GM23338 (cell line): ENCODE measurements at regions not wholly inside any gene's neighbourhood (a gene's known extent, or its start where the extent isn't known, plus 50 kb on each side); places are given as distances from the start of the nearest gene placed in this dataset.
"Not testable (repeated sequence)": the region's sequence is repeated elsewhere in the genome, so short reads cannot be mapped to it uniquely, and the experiment has no call there.

Experiments
- ATAC-seq: fragments of 200-7000 bp; cut with Tn5 transposase; 3 replicates; pipeline ENCODE4 v1.9.1; 2020
- DNase-seq: peaks from one replicate; pipeline ENCODE4 v3.0.0-alpha.2; 2015; ENCODE audit warnings: low spot score
- H2AFZ ChIP-seq: fragments of 200-600 bp; sonication (generic); 2 replicates; pipeline ENCODE4 v1.8.0; 2016; ENCODE audit warnings: antibody characterized with exemption, mild to moderate bottlenecking, moderate library complexity
- H3F3A ChIP-seq: fragments of 200-600 bp; sonication (generic); replicated peaks from 2 replicates; pipeline ENCODE4 v1.8.0; 2017; ENCODE audit warnings: antibody characterized with exemption, mixed run types, low read depth
- H3K27ac ChIP-seq: fragments of 200-600 bp; sonication (generic); 2 replicates; pipeline ENCODE4 v1.6.1; 2016; ENCODE audit warnings: low read depth
- H3K27me3 ChIP-seq: fragments of 200-600 bp; sonication (generic); 2 replicates; pipeline ENCODE4 v1.8.0; 2016; ENCODE audit warnings: mild to moderate bottlenecking, mixed run types, moderate library complexity; ENCODE audit not compliant: insufficient read depth
- H3K36me3 ChIP-seq: fragments of 200-600 bp; sonication (generic); 2 replicates; pipeline ENCODE4 v1.8.0; 2016; ENCODE audit warnings: mild to moderate bottlenecking; ENCODE audit not compliant: insufficient read depth
- H3K4me1 ChIP-seq: fragments of 200-600 bp; sonication (generic); 2 replicates; pipeline ENCODE4 v1.8.0; 2016; ENCODE audit warnings: mild to moderate bottlenecking, moderate library complexity; ENCODE audit not compliant: insufficient read depth
- H3K4me2 ChIP-seq: fragments of 200-600 bp; sonication (generic); 2 replicates; pipeline ENCODE4 v1.7.1; 2017; ENCODE audit warnings: mixed run types
- H3K4me3 ChIP-seq: fragments of 200-600 bp; sonication (generic); 2 replicates; pipeline ENCODE4 v1.6.1; 2016; ENCODE audit warnings: mixed run types
- H3K79me2 ChIP-seq: fragments of 200-600 bp; sonication (generic); replicated peaks from 2 replicates; pipeline ENCODE4 v1.8.0; 2017; ENCODE audit warnings: mild to moderate bottlenecking; ENCODE audit not compliant: insufficient read depth
- H3K9me2 ChIP-seq: fragments of 200-600 bp; sonication (generic); 2 replicates; pipeline ENCODE4 v1.8.0; 2017; ENCODE audit not compliant: insufficient read depth
- H4K20me1 ChIP-seq: fragments of 200-600 bp; sonication (generic); replicated peaks from 2 replicates; pipeline ENCODE4 v1.8.0; 2017; ENCODE audit warnings: mild to moderate bottlenecking; ENCODE audit not compliant: insufficient read depth
- H3K27ac Mint-ChIP-seq: 2 replicates; pipeline ENCODE4 v1.8.0; 2020; ENCODE audit warnings: inconsistent platforms, mild to moderate bottlenecking, moderate library complexity, mixed read lengths
- H3K27me3 Mint-ChIP-seq: 3 replicates; pipeline ENCODE4 v1.8.0; 2022; ENCODE audit warnings: low read depth, mild to moderate bottlenecking, moderate library complexity, mixed read lengths, inconsistent platforms; ENCODE audit not compliant: insufficient read depth, poor library complexity
- H3K36me3 Mint-ChIP-seq: 3 replicates; pipeline ENCODE4 v1.8.0; 2021; ENCODE audit warnings: low read depth, mild to moderate bottlenecking, inconsistent platforms, moderate library complexity, mixed read lengths
- H3K4me1 Mint-ChIP-seq: 3 replicates; pipeline ENCODE4 v1.8.0; 2020; ENCODE audit warnings: mild to moderate bottlenecking, inconsistent platforms, mixed read lengths
- H3K4me3 Mint-ChIP-seq: 3 replicates; pipeline ENCODE4 v1.8.0; 2021; ENCODE audit warnings: moderate library complexity, mild to moderate bottlenecking, inconsistent platforms, mixed read lengths
- H3K9me3 Mint-ChIP-seq: 3 replicates; pipeline ENCODE4 v1.8.0; 2020; ENCODE audit warnings: moderate library complexity, mild to moderate bottlenecking, inconsistent platforms, mixed read lengths
- CTCF ChIP-seq, 2 experiments: fragments of 200-600 bp in 1 of 2; sonication (generic) in 1 of 2; conservative IDR thresholded peaks; 2 replicates each; pipeline versions ENCODE4 v1.5.1 to v1.6.1; 2016 to 2017; ENCODE audit warnings: antibody characterized with exemption in 2 of 2, low read depth in 2 of 2, mild to moderate bottlenecking in 2 of 2, moderate library complexity in 1 of 2
- EZH2phosphoT487 ChIP-seq: fragments of 200-600 bp; sonication (generic); IDR thresholded peaks from one replicate; pipeline ENCODE4 v1.8.1; 2018; ENCODE audit warnings: antibody characterized with exemption; ENCODE audit not compliant: unreplicated experiment
- NANOG ChIP-seq: IDR thresholded peaks from 2 replicates; pipeline ENCODE4 v1.6.1; 2016; ENCODE audit warnings: antibody characterized with exemption, borderline replicate concordance
- POLR2AphosphoS5 ChIP-seq: IDR thresholded peaks from 2 replicates; pipeline ENCODE4 v1.6.1; 2016; ENCODE audit warnings: antibody characterized with exemption, low read depth
- ZNF331 ChIP-seq: fragments of 250-450 bp; sonication (Bioruptor Pico); IDR thresholded peaks from 2 replicates; pipeline ENCODE4 v1.5.0; 2020; ENCODE audit warnings: low read depth, mild to moderate bottlenecking, moderate library complexity
- TF ChIP-seq, protein P1 (sequence below): IDR thresholded peaks from 2 replicates; pipeline ENCODE4 v1.6.1; 2016; ENCODE audit warnings: antibody characterized with exemption

- H3K36me3 ChIP-seq, result no peaks in the 10 kb centered on the region; the same call in 1 of the 2 replicates
- peaks cover 4% of the 10 kb centered on the region for H3K27me3 Mint-ChIP-seq
- H3K9me2 ChIP-seq, result 0 out of 2 replicates have a peak, but pooled peaks cover 3% of the 10 kb centered on the region
- no peaks in the 10 kb centered on the region for H3K79me2 ChIP-seq
- ATAC-seq (no peak), DNase-seq (no peak)
- no peaks in the 10 kb centered on the region for H3F3A ChIP-seq
- TF ChIP-seq CTCF (conservative IDR thresholded peaks at IDR 0.05; ENCODE audit: low read depth in 2 of 2) (no peak), EZH2phosphoT487 (no peak)
- TF ChIP-seq, protein P1, sequence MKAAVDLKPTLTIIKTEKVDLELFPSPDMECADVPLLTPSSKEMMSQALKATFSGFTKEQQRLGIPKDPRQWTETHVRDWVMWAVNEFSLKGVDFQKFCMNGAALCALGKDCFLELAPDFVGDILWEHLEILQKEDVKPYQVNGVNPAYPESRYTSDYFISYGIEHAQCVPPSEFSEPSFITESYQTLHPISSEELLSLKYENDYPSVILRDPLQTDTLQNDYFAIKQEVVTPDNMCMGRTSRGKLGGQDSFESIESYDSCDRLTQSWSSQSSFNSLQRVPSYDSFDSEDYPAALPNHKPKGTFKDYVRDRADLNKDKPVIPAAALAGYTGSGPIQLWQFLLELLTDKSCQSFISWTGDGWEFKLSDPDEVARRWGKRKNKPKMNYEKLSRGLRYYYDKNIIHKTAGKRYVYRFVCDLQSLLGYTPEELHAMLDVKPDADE, result no peak
- H3K27me3 ChIP-seq, result no peaks in the 10 kb centered on the region
- no peak overlapping the region for H3K27ac Mint-ChIP-seq
- no peak overlapping the region for H2AFZ ChIP-seq
- H3K4me2 ChIP-seq, result no peak overlapping the region
- no peak overlapping the region for H3K4me3 Mint-ChIP-seq
- no peak overlapping the region for H3K27ac ChIP-seq
- no peak overlapping the region for H3K4me3 ChIP-seq
- no peaks in the 10 kb centered on the region for H4K20me1 ChIP-seq
- H3K4me1 Mint-ChIP-seq, result no peaks in the 10 kb centered on the region
- peaks cover 39% of the 10 kb centered on the region for H3K36me3 Mint-ChIP-seq
- H3K9me3 Mint-ChIP-seq, result peaks cover 17% of the 10 kb centered on the region
- H3K4me1 ChIP-seq, result no peaks in the 10 kb centered on the region
These were observed 415.8 kb upstream of the PIK3R1 start for GRCh38 chr5:67799732-67800234.

DNA sequence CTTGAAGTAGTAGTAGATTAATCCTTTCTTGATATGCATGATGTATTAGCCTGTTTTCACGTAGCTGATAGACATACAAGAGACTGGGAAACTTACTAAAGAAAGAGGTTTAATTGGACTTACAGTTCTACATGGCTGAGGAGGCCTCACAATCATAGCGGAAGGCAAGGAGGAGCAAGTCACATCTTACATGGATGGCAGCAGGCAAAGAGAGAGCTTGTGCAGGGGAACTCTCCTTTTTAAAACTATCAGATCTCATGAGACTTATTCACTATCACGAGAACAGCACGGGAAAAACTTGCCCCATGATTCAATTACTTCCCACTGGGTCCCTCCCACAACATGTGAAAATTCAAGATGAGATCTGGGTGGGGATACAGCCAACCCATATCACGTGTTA lies 417.1 kb upstream of the PIK3R1 start:
- Mint-ChIP-seq H3K9me3 (peaks cover 14% of the 10 kb centered on the region), H3K36me3 (peaks cover 29% of the 10 kb centered on the region)
- H3K4me2 ChIP-seq, H3K4me1 ChIP-seq, H2AFZ ChIP-seq, H3K4me3 ChIP-seq, H3K27me3 Mint-ChIP-seq, H3K27ac ChIP-seq, H3K36me3 ChIP-seq, H3K79me2 ChIP-seq, ATAC-seq, DNase-seq, H4K20me1 ChIP-seq, H3K27me3 ChIP-seq, H3K27ac Mint-ChIP-seq, H3K4me1 Mint-ChIP-seq, H3K4me3 Mint-ChIP-seq, H3F3A ChIP-seq, H3K9me2 ChIP-seq: not testable (repeated sequence)

- peaks cover 14% of the 10 kb centered on the region for H3K9me3 Mint-ChIP-seq
- H3K4me3 Mint-ChIP-seq, result no peak overlapping the region
- no peaks in the 10 kb centered on the region for H3K9me2 ChIP-seq
- H3K79me2 ChIP-seq, result no peaks in the 10 kb centered on the region
- no peak for DNase-seq
- no peaks in the 10 kb centered on the region for H4K20me1 ChIP-seq
- no peak overlapping the region for H3K4me2 ChIP-seq
- no peak overlapping the region for H2AFZ ChIP-seq
- H3K27me3 Mint-ChIP-seq, result peaks cover 4% of the 10 kb centered on the region
- no peak for ATAC-seq
- no peak overlapping the region for H3K27ac Mint-ChIP-seq
- no peaks in the 10 kb centered on the region for H3F3A ChIP-seq
- H3K27ac ChIP-seq, result no peak overlapping the region
- no peaks in the 10 kb centered on the region for H3K27me3 ChIP-seq
- no peaks in the 10 kb centered on the region for H3K4me1 ChIP-seq
- H3K36me3 ChIP-seq, result no peaks in the 10 kb centered on the region
- H3K4me1 Mint-ChIP-seq, result no peaks in the 10 kb centered on the region
- H3K36me3 Mint-ChIP-seq, result peaks cover 22% of the 10 kb centered on the region
- no peak overlapping the region for H3K4me3 ChIP-seq
- no peak for TF ChIP-seq NANOG
- TF ChIP-seq POLR2AphosphoS5, result no peak
- TF ChIP-seq, protein P1, result no peak
- TF ChIP-seq ZNF331 (CRISPR knock-in tag), result no peak
These were observed 419.6 kb upstream of the PIK3R1 start for GRCh38 chr5:67795781-67796477.
